Natural killer cell (primary cell): ENCODE measurements at regions not wholly inside any gene's neighbourhood (a gene's known extent, or its start where the extent isn't known, plus 50 kb on each side); places are given as distances from the start of the nearest gene placed in this dataset.
"Not testable (repeated sequence)": the region's sequence is repeated elsewhere in the genome, so short reads cannot be mapped to it uniquely, and the experiment has no call there.

Source experiments
- ATAC-seq, 3 donors: fragments of 150-1000 bp in 2 of 3; fragments of 200-7000 bp in 1 of 3; cut with Tn5 transposase; 1 replicate in 1 of 3; 2 replicates in 2 of 3; pipeline ENCODE4 v1.10.0; 2021; ENCODE audit warnings: mild to moderate bottlenecking in 2 of 3, moderate library complexity in 2 of 3
- DNase-seq, 2 donors: peaks; one replicate each; pipeline versions ENCODE4 v3.0.0 to v3.0.0-alpha.2; 2013 to 2021; ENCODE audit warnings: mixed read lengths in 1 of 2
- H3K27ac ChIP-seq: one replicate; pipeline ENCODE4 v1.5.1; 2013; ENCODE audit warnings: mild to moderate bottlenecking, low read length
- H3K27me3 ChIP-seq: one replicate; pipeline ENCODE4 v1.6.1; 2013; ENCODE audit warnings: low read length; ENCODE audit not compliant: control insufficient read depth, insufficient read depth
- H3K36me3 ChIP-seq: one replicate; pipeline ENCODE4 v1.6.1; 2013; ENCODE audit warnings: low read length; ENCODE audit not compliant: control insufficient read depth, insufficient read depth
- H3K4me1 ChIP-seq: one replicate; pipeline ENCODE4 v1.6.1; 2013; ENCODE audit warnings: low read length; ENCODE audit not compliant: control insufficient read depth, insufficient read depth
- H3K4me3 ChIP-seq: one replicate; pipeline ENCODE4 v1.5.1; 2013; ENCODE audit warnings: low read length
- H3K9me3 ChIP-seq: one replicate; pipeline ENCODE4 v1.6.1; 2013; ENCODE audit warnings: low read length; ENCODE audit not compliant: control insufficient read depth, insufficient read depth
- H3K27ac Mint-ChIP-seq, 2 donors: one replicate each; pipeline ENCODE4 v1.8.0; 2022; ENCODE audit warnings: mild to moderate bottlenecking in 2 of 2, mixed read lengths in 2 of 2, moderate library complexity in 1 of 2
- H3K27me3 Mint-ChIP-seq, 2 donors: one replicate each; pipeline ENCODE4 v1.8.0; 2022; ENCODE audit warnings: low read depth in 2 of 2, mixed read lengths in 2 of 2
- H3K36me3 Mint-ChIP-seq: one replicate; pipeline ENCODE4 v1.8.0; 2022; ENCODE audit warnings: mixed read lengths
- H3K4me1 Mint-ChIP-seq, 2 donors: one replicate each; pipeline ENCODE4 v1.8.0; 2022; ENCODE audit warnings: mixed read lengths in 2 of 2
- H3K4me3 Mint-ChIP-seq: one replicate; pipeline ENCODE4 v1.8.0; 2022; ENCODE audit warnings: mild to moderate bottlenecking, moderate library complexity, mixed read lengths
- H3K9me3 Mint-ChIP-seq, 2 donors: one replicate each; pipeline ENCODE4 v1.8.0; 2022; ENCODE audit warnings: mixed read lengths in 2 of 2
- CTCF ChIP-seq: fragments of 200-600 bp; IDR thresholded peaks from one replicate; pipeline ENCODE4 v1.8.0; 2022; ENCODE audit warnings: antibody characterized with exemption
- WGBS: methylation state at CpG from one replicate; pipeline ENCODE4 v1.1.7; 2013; ENCODE audit warnings: missing lambda C conversion rate; ENCODE audit not compliant: insufficient coverage; 5-methylcytosine and 5-hydroxymethylcytosine counted together
- intact Hi-C: fragments of 100-400 bp; cut with micrococcal nuclease; formaldehyde crosslinking; loops from one replicate; pipeline ENCODE4 v1.14.2; 2022

DNA sequence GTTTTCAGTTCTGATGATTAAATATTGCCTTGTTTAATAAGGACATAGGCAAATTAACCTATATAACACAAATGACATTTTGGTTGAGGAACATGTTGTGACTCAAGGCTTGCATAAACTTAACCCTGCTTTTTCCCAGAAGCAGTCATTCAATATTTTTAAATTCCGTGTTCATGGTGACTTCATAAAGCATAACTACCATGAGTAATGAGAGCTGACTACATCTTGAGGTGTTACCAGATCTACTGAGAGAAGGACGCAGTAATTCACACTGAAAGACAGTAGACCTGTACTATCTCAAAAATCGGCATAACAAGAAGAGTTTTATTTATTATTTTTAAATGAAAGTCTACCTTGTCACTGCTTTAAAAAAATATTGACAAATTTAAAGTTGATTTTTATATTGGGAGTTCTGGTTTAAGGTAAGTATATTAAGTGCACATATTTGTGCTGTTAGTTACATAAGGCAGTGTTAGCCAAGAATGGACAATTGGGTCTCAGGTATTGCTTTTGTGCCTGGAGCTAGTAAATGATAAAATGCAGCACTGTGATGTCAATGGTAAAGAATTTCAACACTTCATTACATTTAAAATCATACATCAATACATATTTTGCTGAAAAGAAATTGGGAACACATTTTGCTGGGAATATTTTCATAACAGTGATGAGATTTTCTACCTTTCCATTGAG is 1198.5 kb downstream of the FSCB start:
- intact Hi-C loops: no loop called here
- H3K27me3 ChIP-seq: no peaks in the 10 kb centered on the region
- Mint-ChIP-seq H3K27me3 (no peaks in the 10 kb centered on the region), H3K27ac (no peak overlapping the region), H3K4me1 (no peaks in the 10 kb centered on the region), H3K36me3 (peaks cover 19% of the 10 kb centered on the region), H3K4me3 (no peak overlapping the region), H3K9me3 (peaks cover 8 to 15% of the 10 kb centered on the region in 2 donors)
- 83% methylated on average over 2 of the region's 3 CpGs for WGBS
- no peak for TF ChIP-seq CTCF
- no peak overlapping the region for H3K4me3 ChIP-seq
- no peak overlapping the region for H3K27ac ChIP-seq
- no peaks in the 10 kb centered on the region for H3K9me3 ChIP-seq
- H3K36me3 ChIP-seq: no peaks in the 10 kb centered on the region
- no peaks in the 10 kb centered on the region for H3K4me1 ChIP-seq
- no peak for ATAC-seq
- DNase-seq: no peak

- Histone ChIP-seq H3K27ac (no peak overlapping the region), H3K36me3 (no peaks in the 10 kb centered on the region), H3K27me3 (no peaks in the 10 kb centered on the region), H3K4me1 (no peaks in the 10 kb centered on the region), H3K9me3 (no peaks in the 10 kb centered on the region), H3K4me3 (no peak overlapping the region)
- intact Hi-C loops: no loop called here
- Mint-ChIP-seq H3K4me1 (no peaks in the 10 kb centered on the region), H3K27me3 (no peaks in the 10 kb centered on the region), H3K36me3 (peaks cover 19% of the 10 kb centered on the region), H3K27ac (no peak overlapping the region), H3K9me3 (peaks cover 9 to 15% of the 10 kb centered on the region in 2 donors), H3K4me3 (no peak overlapping the region)
- ATAC-seq (no peak), DNase-seq (no peak)
- WGBS: 60% methylated on average over 1 of the region's 1 CpG
- TF ChIP-seq CTCF: no peak
Measured at GRCh38 chr14:43307836-43308235, 1199.2 kb downstream of the FSCB start.

DNA sequence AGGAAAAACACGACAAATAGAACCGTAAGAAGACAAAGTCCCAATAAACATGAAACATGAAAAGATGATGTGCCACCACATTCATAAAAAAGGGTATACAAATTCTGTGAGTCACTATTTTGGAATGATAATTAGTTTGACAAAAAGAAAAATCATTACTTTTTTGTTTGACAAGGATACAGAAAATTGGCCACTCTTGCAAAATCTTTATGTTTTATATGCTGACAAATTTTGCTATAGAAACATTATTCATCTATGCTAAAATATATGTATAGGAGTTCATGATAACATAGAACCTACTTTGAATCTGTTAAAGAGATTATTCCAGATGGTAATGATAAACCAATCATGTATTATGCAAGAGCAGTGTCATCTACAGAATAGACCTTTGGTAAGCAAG is 1201.0 kb downstream of the FSCB start:
- Histone ChIP-seq H3K9me3 (no peaks in the 10 kb centered on the region), H3K4me1 (no peaks in the 10 kb centered on the region), H3K36me3 (no peaks in the 10 kb centered on the region), H3K4me3 (no peak overlapping the region), H3K27me3 (no peaks in the 10 kb centered on the region), H3K27ac (no peak overlapping the region)
- Mint-ChIP-seq H3K9me3 (peaks cover 5 to 16% of the 10 kb centered on the region in 2 donors), H3K4me3 (no peak overlapping the region), H3K36me3 (peaks cover 9% of the 10 kb centered on the region), H3K4me1 (no peaks in the 10 kb centered on the region), H3K27me3 (no peaks in the 10 kb centered on the region), H3K27ac (no peak overlapping the region)
- no CpG with 5 or more reads among the region's 2 CpGs for WGBS
- intact Hi-C loops: no loop called here
- ATAC-seq: no peak
- no peak for TF ChIP-seq CTCF
- no peak for DNase-seq

GRCh38 chr14:43297794-43298193 is 1209.3 kb downstream of the FSCB start:
- TF ChIP-seq CTCF: no peak
- no peaks in the 10 kb centered on the region for H3K27me3 Mint-ChIP-seq
- Histone ChIP-seq H3K9me3 (no peaks in the 10 kb centered on the region), H3K4me3 (no peak overlapping the region), H3K27ac (no peak overlapping the region), H3K4me1 (no peaks in the 10 kb centered on the region), H3K27me3 (no peaks in the 10 kb centered on the region), H3K36me3 (no peaks in the 10 kb centered on the region)
- no peak for ATAC-seq
- no peak for DNase-seq
- peaks cover 21 to 25% of the 10 kb centered on the region in 2 donors for H3K9me3 Mint-ChIP-seq
- intact Hi-C loops: no loop called here
- peaks cover 27% of the 10 kb centered on the region for H3K36me3 Mint-ChIP-seq
- no peak overlapping the region for H3K27ac Mint-ChIP-seq
- WGBS: 55% methylated on average over 1 of the region's 1 CpG
- no peak overlapping the region for H3K4me3 Mint-ChIP-seq
- no peaks in the 10 kb centered on the region for H3K4me1 Mint-ChIP-seq

GRCh38 chr14:43296061-43296460 is 1211.0 kb downstream of the FSCB start:
- Mint-ChIP-seq H3K9me3 (peaks cover 21 to 23% of the 10 kb centered on the region in 2 donors), H3K36me3 (peaks cover 27% of the 10 kb centered on the region)
- H3K9me3 ChIP-seq, H3K4me1 ChIP-seq, H3K36me3 ChIP-seq, H3K4me1 Mint-ChIP-seq, DNase-seq, intact Hi-C loops, ATAC-seq, H3K27me3 Mint-ChIP-seq, H3K27ac ChIP-seq, H3K27ac Mint-ChIP-seq, H3K4me3 Mint-ChIP-seq, H3K4me3 ChIP-seq, H3K27me3 ChIP-seq: not testable (repeated sequence)
- WGBS: 100% methylated on average over 1 of the region's 4 CpGs
